NB4 (cell line): ENCODE measurements at regions not wholly inside any gene's neighbourhood (a gene's known extent, or its start where the extent isn't known, plus 50 kb on each side); places are given as distances from the start of the nearest gene placed in this dataset.

ENCODE experiments used
- DNase-seq: peaks from one replicate; pipeline ENCODE4 v3.0.0; 2010; ENCODE audit warnings: low read depth
- H3K4me3 ChIP-seq: one replicate; pipeline ENCODE4 v1.5.1; 2011; ENCODE audit warnings: mild to moderate bottlenecking, low read depth, low read length, moderate library complexity
- MYC ChIP-seq: IDR thresholded peaks from 2 replicates; pipeline ENCODE4 v1.6.1; 2011; ENCODE audit warnings: low read depth, low read length
- POLR2A ChIP-seq: IDR thresholded peaks from 2 replicates; pipeline ENCODE4 v1.6.1; 2011; ENCODE audit warnings: mild to moderate bottlenecking; ENCODE audit not compliant: insufficient read length; ENCODE audit errors: extremely low read depth
- TF ChIP-seq, protein P1 (sequence below): IDR thresholded peaks from one replicate; pipeline ENCODE4 v1.5.1; 2012; ENCODE audit warnings: low read depth, low read length
- TF ChIP-seq, protein P2 (sequence below): IDR thresholded peaks from 2 replicates; pipeline ENCODE4 v1.6.1; 2011; ENCODE audit warnings: low read depth, low read length

- H3K4me3 ChIP-seq, result no peak overlapping the region
- TF ChIP-seq MYC, result no peak
- no peak for TF ChIP-seq POLR2A
- TF ChIP-seq, protein P1, sequence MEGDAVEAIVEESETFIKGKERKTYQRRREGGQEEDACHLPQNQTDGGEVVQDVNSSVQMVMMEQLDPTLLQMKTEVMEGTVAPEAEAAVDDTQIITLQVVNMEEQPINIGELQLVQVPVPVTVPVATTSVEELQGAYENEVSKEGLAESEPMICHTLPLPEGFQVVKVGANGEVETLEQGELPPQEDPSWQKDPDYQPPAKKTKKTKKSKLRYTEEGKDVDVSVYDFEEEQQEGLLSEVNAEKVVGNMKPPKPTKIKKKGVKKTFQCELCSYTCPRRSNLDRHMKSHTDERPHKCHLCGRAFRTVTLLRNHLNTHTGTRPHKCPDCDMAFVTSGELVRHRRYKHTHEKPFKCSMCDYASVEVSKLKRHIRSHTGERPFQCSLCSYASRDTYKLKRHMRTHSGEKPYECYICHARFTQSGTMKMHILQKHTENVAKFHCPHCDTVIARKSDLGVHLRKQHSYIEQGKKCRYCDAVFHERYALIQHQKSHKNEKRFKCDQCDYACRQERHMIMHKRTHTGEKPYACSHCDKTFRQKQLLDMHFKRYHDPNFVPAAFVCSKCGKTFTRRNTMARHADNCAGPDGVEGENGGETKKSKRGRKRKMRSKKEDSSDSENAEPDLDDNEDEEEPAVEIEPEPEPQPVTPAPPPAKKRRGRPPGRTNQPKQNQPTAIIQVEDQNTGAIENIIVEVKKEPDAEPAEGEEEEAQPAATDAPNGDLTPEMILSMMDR, result no peak
- TF ChIP-seq, protein P2, sequence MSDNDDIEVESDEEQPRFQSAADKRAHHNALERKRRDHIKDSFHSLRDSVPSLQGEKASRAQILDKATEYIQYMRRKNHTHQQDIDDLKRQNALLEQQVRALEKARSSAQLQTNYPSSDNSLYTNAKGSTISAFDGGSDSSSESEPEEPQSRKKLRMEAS, result no peak
- DNase-seq, result no peak
Measured at GRCh38 chr17:31674305-31674704, 184.7 kb downstream of the COPRS start.

DNA sequence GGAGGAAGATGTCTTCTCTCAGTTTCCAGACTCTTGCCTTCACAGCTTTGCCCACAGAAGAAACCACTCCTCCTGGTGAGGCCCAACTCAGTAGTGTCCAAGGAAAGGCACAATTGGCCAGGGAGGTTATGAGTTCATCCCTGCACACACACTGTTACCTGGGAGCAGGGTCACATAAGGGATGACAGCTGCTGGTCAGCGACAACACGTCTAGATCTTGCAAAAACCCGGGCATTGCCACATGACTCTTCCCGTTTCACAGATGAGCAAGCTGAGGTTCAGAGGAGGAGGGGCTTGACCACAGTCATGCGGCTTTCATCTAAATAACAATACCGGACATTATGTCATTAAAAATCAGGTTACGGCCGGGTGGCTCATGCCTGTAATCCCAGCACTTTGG lies 186.0 kb downstream of the COPRS start:
- no peak overlapping the region for H3K4me3 ChIP-seq
- TF ChIP-seq MYC, result no peak
- TF ChIP-seq, protein P2, result no peak
- no peak for TF ChIP-seq POLR2A
- TF ChIP-seq, protein P1, result no peak
- DNase-seq, result no peak

DNA sequence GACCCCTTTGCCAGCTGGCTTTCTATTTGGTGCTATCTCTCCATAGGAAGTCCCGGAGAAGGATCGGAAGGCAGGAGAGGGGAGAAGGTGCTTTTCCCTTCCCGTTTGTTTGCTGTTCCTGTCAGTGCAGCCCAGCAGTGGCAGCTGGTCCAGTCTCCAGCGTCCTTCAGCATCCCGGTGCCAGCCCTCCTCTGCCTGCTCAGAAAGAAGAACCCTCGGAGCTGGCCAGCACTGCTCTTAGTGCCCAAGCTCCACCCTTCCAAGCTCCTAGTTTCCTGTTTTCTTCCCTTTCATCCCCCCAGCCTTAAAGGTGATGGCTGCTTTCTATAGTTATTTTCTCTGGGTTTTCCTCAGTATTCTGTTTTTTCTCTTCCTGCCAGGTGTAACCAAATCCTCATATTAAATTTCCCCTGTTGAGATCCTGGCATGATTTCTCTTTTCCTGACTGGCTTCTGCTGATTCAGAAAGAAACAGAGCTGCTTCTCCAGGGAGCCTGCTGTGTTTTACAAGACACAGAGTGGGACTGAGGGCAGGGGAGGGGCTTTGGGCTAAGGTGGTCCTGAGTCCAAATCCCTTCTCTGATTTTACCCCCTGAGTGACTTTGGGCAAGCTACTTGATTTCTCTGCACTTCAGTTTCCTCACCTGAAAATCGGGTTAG lies 186.8 kb downstream of the COPRS start:
- DNase-seq, result no peak
- TF ChIP-seq, protein P1, result no peak
- TF ChIP-seq POLR2A (no peak), MYC (no peak)
- TF ChIP-seq, protein P2, result no peak

GRCh38 chr17:31663576-31663975 lies 195.5 kb downstream of the COPRS start:
- H3K4me3 ChIP-seq, result no peak overlapping the region
- DNase-seq, result peak; percentile 15
- TF ChIP-seq, protein P2, result no peak
- no peak for TF ChIP-seq POLR2A
- TF ChIP-seq MYC, result no peak
- TF ChIP-seq, protein P1, result no peak

More for the DNA sequence above, 186.8 kb downstream of the COPRS start:
- H3K4me3 ChIP-seq, result no peak overlapping the region

GRCh38 chr17:31660684-31661083 lies 198.4 kb downstream of the COPRS start:
- H3K4me3 ChIP-seq, result no peak overlapping the region
- DNase-seq, result no peak
- TF ChIP-seq MYC (no peak), POLR2A (no peak)
- TF ChIP-seq, protein P1, result no peak
- TF ChIP-seq, protein P2, result no peak

DNA sequence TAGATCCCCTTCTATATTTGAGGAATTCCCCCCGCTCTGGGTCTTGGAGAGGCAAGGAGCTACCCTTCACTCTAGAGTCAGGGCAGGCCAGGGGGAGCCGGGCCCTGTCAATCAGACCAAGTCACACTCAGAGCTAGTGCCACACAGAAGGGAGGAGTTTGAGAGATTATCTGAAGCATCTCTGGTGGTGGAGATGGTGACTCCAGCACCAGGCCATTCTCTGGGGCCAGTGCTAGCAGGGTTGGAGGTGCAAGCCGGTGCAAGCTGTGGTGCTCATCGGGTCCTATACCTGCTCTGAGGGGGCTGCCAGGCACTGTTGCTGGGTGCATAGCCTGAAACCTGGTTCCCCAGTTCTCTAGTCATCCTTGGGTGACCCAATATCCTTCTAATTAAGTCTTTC lies 201.2 kb downstream of the COPRS start:
- no peak overlapping the region for H3K4me3 ChIP-seq
- no peak for DNase-seq
- TF ChIP-seq, protein P2, result no peak
- TF ChIP-seq POLR2A, result no peak
